GM12874 (cell line): ENCODE measurements at regions not wholly inside any gene's neighbourhood (a gene's known extent, or its start where the extent isn't known, plus 50 kb on each side); places are given as distances from the start of the nearest gene placed in this dataset.

Experiments
- TF ChIP-seq, protein P1 (sequence below): IDR thresholded peaks from 2 replicates; pipeline ENCODE4 v1.5.1; 2011; ENCODE audit warnings: low read depth, mild to moderate bottlenecking, control low read depth, low read length, moderate library complexity; ENCODE audit not compliant: insufficient read depth

DNA sequence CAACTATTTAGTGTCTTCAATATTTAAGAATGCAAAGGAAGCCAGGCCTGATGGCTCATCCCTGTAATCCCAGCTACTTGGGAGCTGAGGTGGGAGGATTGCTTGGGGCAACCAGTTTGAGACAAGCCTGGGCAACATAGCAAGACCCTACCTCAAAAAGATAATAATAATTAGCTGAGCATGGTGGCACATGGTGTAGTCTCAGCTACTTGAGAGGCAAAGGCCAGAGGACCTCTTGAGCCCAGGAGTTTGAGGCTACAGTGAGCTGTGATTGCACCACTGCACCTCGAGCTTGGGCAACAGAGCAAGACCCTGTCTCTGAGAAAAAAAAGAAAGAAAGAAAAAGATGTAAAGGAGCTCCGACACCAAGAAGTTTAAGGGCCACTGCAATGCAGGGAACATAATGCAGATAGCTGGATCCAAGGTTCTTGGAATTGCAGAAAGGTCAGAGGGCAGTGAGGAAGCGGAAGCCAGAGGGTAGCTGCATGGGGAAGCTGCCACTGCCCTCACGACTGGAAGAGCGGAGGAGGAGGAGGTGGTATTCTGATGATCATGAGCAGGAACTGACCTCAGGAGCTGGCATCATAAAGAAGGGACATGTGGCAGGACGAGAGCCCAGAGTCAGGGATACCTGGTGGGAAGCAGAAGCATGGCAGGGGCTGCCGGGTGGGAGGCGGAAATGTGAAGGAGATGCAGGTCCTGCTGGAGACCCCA lies 60.2 kb upstream of the PODXL start:
- TF ChIP-seq, protein P1, sequence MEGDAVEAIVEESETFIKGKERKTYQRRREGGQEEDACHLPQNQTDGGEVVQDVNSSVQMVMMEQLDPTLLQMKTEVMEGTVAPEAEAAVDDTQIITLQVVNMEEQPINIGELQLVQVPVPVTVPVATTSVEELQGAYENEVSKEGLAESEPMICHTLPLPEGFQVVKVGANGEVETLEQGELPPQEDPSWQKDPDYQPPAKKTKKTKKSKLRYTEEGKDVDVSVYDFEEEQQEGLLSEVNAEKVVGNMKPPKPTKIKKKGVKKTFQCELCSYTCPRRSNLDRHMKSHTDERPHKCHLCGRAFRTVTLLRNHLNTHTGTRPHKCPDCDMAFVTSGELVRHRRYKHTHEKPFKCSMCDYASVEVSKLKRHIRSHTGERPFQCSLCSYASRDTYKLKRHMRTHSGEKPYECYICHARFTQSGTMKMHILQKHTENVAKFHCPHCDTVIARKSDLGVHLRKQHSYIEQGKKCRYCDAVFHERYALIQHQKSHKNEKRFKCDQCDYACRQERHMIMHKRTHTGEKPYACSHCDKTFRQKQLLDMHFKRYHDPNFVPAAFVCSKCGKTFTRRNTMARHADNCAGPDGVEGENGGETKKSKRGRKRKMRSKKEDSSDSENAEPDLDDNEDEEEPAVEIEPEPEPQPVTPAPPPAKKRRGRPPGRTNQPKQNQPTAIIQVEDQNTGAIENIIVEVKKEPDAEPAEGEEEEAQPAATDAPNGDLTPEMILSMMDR, result no peak

DNA sequence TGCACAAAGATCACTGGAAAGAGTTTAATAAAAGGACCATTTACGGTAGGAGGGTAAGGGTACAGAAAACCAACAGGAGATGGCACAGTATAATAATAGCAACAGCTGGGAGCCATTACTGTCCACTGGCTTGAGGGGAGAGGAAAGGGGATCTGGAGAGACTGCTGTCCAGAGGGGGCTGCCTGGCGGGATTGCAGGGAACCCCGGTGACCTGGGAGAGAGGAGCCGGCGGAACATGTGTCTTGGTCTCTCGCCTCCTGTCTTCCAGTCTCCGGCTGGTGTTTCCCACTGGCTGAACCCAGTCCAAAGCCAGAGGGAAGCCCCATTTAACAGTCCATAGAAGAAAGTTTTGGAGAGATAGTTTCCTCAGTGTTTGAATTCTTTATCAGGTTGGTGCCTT lies 57.5 kb upstream of the PODXL start:
- TF ChIP-seq, protein P1, result no peak

DNA sequence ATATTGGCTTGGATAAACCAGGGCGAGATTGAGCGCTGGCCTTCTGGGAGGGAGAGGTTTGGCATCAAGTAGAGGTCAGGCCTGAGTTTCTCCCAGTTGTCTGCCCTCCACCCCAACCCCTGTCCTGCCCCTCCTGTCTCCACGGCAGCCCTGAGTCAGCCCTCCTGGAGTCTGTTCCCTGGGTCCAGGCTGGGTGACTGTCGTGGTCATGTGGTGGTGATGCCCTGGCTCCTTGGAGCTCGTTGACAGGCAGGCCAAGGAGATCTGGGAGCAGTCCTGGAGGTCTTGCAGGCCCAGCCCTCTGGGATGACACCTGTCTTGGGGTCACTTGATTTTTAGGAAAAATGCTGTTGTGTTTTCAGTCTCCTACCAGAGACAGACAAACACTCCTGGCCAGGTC lies 53.6 kb upstream of the PODXL start:
- TF ChIP-seq, protein P1, result no peak

DNA sequence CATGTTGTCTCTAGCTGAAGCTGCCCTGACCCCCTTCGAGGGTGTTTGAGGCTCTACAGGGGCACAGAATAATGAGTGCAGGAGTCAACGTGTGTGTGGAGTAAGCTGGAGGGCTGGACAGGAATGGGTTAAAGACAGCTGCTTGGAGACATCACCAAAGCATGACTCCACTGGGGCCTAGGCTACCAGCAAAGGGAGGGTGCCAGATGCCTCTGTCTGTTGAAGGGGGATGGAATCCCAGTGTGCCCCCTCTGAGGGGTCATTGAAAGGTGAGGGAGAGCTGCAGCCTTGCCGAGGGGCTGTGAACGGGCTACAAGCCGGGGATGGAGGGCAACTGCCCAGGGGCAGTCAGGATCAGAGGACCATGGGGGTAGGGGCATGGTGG lies 51.7 kb upstream of the PODXL start:
- TF ChIP-seq, protein P1, result no peak

DNA sequence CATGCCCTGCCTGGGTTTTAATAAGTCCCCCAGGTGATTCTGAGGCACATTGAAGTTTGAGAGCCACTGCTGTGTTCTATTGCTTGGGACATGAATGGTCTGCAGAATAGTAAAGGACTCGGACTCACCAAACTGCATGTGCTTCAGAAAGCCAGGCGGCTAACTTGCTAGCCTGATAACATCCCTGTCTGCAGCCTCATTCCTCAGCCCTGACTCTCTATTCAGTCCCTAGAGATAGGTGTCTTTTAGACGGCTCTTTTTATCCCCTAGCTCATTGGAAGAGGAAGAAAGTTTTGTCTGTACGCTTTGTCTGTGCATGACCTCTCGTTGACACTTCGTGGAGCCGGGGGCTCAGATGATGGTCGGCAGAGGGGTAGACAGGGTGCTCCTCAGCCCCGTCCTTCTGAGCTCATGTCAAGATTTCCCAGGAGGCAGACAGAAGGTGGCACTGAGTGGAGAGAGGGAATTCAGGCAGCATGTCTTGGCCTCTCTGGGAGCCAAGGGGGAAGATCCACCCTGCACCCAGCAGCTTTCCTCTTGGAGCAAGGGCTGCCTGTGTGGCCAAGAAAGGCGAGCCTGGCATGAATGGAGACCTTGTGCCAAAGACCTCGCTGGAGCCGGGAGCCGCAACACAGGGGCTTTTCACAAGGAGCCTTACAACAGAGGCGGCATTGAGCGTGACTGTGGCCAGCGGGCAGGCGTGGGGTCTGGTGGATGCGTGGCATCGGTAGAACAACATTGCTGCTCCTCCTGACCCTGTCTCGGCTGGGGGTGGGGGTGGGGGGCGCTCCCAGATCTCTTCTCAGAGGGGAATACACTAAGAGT lies 51.1 kb upstream of the PODXL start:
- TF ChIP-seq, protein P1, result no peak

GRCh38 chr7:131606346-131607290 lies 50.2 kb upstream of the PODXL start:
- TF ChIP-seq, protein P1, result no peak
